Astrocyte of the spinal cord (primary cell): ENCODE measurements at regions not wholly inside any gene's neighbourhood (a gene's known extent, or its start where the extent isn't known, plus 50 kb on each side); places are given as distances from the start of the nearest gene placed in this dataset.

ENCODE experiments used
- DNase-seq: peaks from one replicate; pipeline ENCODE4 v3.0.0; 2011; ENCODE audit warnings: low read depth, low spot score
- H3K4me3 ChIP-seq: 2 replicates; pipeline ENCODE4 v1.5.1; 2011; ENCODE audit warnings: low read depth, mild to moderate bottlenecking, low read length, moderate library complexity
- CTCF ChIP-seq: IDR thresholded peaks from 2 replicates; pipeline ENCODE4 v1.5.1; 2012; ENCODE audit warnings: low read depth, mild to moderate bottlenecking, low read length, inconsistent platforms
- in situ Hi-C: cut with HindIII; loops from 2 replicates; pipeline ENCODE4 v1.10.0; 2017; ENCODE audit warnings: low sequenced_read_pairs

- DNase-seq = no peak
- H3K4me3 ChIP-seq = no peak overlapping the region
- in situ Hi-C loops = no loop called here
- TF ChIP-seq CTCF = no peak
Measured at GRCh38 chr7:86222806-86223205, 420.9 kb upstream of the GRM3 start.

- no peak overlapping the region for H3K4me3 ChIP-seq
- no peak for DNase-seq
- in situ Hi-C loops = no loop called here
- TF ChIP-seq CTCF = no peak
Measured at GRCh38 chr7:86214734-86215133, 429.0 kb upstream of the GRM3 start.

GRCh38 chr7:86212976-86213375, 430.7 kb upstream of the GRM3 start:
- in situ Hi-C loops = no loop called here
- no peak for TF ChIP-seq CTCF
- H3K4me3 ChIP-seq = no peak overlapping the region
- DNase-seq = no peak

GRCh38 chr7:86209036-86209435, 434.7 kb upstream of the GRM3 start:
- in situ Hi-C loops = no loop called here
- DNase-seq = no peak
- H3K4me3 ChIP-seq = no peak overlapping the region
- TF ChIP-seq CTCF = no peak

GRCh38 chr7:86207740-86208139, 436.0 kb upstream of the GRM3 start:
- DNase-seq = no peak
- TF ChIP-seq CTCF = no peak
- in situ Hi-C loops = no loop called here

GRCh38 chr7:86202833-86203232, 440.9 kb upstream of the GRM3 start:
- no peak overlapping the region for H3K4me3 ChIP-seq
- no peak for DNase-seq
- no peak for TF ChIP-seq CTCF
- in situ Hi-C loops = no loop called here

More at GRCh38 chr7:86207740-86208139, 436.0 kb upstream of the GRM3 start:
- H3K4me3 ChIP-seq = no peak overlapping the region

- H3K4me3 ChIP-seq = no peak overlapping the region
- DNase-seq = no peak
- no peak for TF ChIP-seq CTCF
- in situ Hi-C loops = no loop called here
Measured at GRCh38 chr7:86201767-86202166, 441.9 kb upstream of the GRM3 start.
